ENCODE measurements at regions not wholly inside any gene's neighbourhood (a gene's known extent, or its start where the extent isn't known, plus 50 kb on each side); places are given as distances from the start of the nearest gene placed in this dataset.

DNA sequence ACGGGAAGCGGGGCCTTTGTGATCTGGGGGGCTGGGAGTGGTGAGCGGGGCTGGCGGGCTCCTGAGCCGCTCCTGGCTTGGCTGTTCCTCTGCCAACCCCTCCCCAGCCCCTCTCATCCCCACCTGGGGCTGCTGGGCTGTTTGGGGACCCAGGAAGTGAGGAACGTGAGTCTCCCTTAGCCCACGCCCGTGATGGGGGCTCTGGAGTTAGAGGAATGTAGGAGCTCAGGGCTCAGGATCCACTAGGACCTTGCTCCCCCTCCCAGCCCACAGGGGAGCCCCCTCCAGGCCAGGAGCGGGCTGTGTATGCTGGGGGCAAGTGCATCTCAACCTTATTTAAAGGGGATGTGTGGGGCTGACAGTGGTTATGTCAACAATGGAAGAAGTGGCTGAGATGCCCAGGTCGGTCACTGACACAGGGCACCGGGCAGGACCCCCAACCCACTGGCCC is 134.1 kb downstream of the URI1 start:
- TF ChIP-seq, protein P1, sequence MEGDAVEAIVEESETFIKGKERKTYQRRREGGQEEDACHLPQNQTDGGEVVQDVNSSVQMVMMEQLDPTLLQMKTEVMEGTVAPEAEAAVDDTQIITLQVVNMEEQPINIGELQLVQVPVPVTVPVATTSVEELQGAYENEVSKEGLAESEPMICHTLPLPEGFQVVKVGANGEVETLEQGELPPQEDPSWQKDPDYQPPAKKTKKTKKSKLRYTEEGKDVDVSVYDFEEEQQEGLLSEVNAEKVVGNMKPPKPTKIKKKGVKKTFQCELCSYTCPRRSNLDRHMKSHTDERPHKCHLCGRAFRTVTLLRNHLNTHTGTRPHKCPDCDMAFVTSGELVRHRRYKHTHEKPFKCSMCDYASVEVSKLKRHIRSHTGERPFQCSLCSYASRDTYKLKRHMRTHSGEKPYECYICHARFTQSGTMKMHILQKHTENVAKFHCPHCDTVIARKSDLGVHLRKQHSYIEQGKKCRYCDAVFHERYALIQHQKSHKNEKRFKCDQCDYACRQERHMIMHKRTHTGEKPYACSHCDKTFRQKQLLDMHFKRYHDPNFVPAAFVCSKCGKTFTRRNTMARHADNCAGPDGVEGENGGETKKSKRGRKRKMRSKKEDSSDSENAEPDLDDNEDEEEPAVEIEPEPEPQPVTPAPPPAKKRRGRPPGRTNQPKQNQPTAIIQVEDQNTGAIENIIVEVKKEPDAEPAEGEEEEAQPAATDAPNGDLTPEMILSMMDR (IDR thresholded peaks at IDR 0.05), result no peak
- TF ChIP-seq POLR2A (IDR thresholded peaks at IDR 0.05) (no peak), POLR2AphosphoS5 (IDR thresholded peaks at IDR 0.05) (no peak)
